ENCODE measurements at regions not wholly inside any gene's neighbourhood (a gene's known extent, or its start where the extent isn't known, plus 50 kb on each side); places are given as distances from the start of the nearest gene placed in this dataset.

DNA sequence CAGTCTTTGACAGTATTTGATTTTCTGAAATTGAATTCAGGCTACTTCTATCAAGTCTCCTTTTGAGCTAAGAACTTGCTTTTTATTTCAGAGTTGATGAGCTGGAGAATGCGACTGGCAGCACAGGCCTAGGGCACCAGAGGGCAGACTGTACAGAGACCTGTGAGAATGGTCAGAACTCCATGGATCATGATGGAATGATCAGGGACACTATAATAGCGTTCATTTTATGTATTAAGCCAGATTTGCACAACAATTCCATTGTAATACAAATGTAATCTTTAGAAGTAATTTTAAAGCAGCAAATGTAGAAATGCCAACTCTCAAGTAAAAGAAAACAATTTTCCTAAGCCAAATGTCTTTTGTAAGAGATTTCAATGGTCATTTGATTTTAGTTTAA, 902.4 kb downstream of the NR2F1-AS1 start:
- TF ChIP-seq, protein P1, sequence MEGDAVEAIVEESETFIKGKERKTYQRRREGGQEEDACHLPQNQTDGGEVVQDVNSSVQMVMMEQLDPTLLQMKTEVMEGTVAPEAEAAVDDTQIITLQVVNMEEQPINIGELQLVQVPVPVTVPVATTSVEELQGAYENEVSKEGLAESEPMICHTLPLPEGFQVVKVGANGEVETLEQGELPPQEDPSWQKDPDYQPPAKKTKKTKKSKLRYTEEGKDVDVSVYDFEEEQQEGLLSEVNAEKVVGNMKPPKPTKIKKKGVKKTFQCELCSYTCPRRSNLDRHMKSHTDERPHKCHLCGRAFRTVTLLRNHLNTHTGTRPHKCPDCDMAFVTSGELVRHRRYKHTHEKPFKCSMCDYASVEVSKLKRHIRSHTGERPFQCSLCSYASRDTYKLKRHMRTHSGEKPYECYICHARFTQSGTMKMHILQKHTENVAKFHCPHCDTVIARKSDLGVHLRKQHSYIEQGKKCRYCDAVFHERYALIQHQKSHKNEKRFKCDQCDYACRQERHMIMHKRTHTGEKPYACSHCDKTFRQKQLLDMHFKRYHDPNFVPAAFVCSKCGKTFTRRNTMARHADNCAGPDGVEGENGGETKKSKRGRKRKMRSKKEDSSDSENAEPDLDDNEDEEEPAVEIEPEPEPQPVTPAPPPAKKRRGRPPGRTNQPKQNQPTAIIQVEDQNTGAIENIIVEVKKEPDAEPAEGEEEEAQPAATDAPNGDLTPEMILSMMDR (IDR thresholded peaks at IDR 0.05): peak in 2 of 6 experiments; percentile 14 to 30
- TF ChIP-seq POLR2A (IDR thresholded peaks at IDR 0.05): no peak

All from thyroid gland (tissue), 4 donors.